Heart right ventricle (tissue), 16 donors: ENCODE measurements at regions not wholly inside any gene's neighbourhood (a gene's known extent, or its start where the extent isn't known, plus 50 kb on each side); places are given as distances from the start of the nearest gene placed in this dataset.

ENCODE experiments used
- ATAC-seq, 8 donors: fragments of 200-7000 bp; cut with Tn5 transposase; one replicate each; pipeline ENCODE4 v1.9.1; 2020; ENCODE audit warnings: mild to moderate bottlenecking in 8 of 8, moderate library complexity in 8 of 8, moderate number of reproducible peaks in 1 of 8
- DNase-seq, 2 donors: peaks; one replicate each; pipeline ENCODE4 v3.0.0-alpha.2; 2020
- H3K27ac ChIP-seq, 10 donors: fragments of 200-600 bp; sonication (generic) in 2 of 10; one replicate each; pipeline versions ENCODE4 v1.5.0 to v1.8.0; 2020 to 2022; ENCODE audit warnings: mild to moderate bottlenecking in 3 of 10
- H3K27me3 ChIP-seq, 7 donors: fragments of 200-600 bp; one replicate each; pipeline ENCODE4 v1.8.0; 2021 to 2022; ENCODE audit warnings: mild to moderate bottlenecking in 2 of 7
- H3K36me3 ChIP-seq, 9 donors: fragments of 200-600 bp; sonication (generic) in 1 of 9; one replicate each; pipeline versions ENCODE4 v1.5.0 to v1.8.0; 2020 to 2022; ENCODE audit warnings: mild to moderate bottlenecking in 2 of 9
- H3K4me1 ChIP-seq, 9 donors: fragments of 200-600 bp; sonication (generic) in 1 of 9; one replicate each; pipeline versions ENCODE4 v1.5.0 to v1.8.0; 2020 to 2022; ENCODE audit warnings: mild to moderate bottlenecking in 4 of 9
- H3K4me3 ChIP-seq, 10 donors: fragments of 200-600 bp; sonication (generic) in 2 of 10; one replicate each; pipeline versions ENCODE4 v1.5.0 to v1.8.0; 2020 to 2022; ENCODE audit warnings: mild to moderate bottlenecking in 7 of 10, moderate library complexity in 2 of 10
- H3K9me3 ChIP-seq, 11 donors: fragments of 200-600 bp in 10 of 11; sonication (generic) in 2 of 11; one replicate each; pipeline versions ENCODE4 v1.5.0 to v1.8.0; 2013 to 2022; ENCODE audit warnings: mild to moderate bottlenecking in 2 of 11, control low read depth in 1 of 11, moderate library complexity in 1 of 11
- WGBS, 2 donors: extraction: QIAGEN DNeasy Blood & Tissue Kit; methylation state at CpG; one replicate each; pipeline ENCODE4 v1.1.7; 2013; ENCODE audit warnings: inconsistent platforms in 1 of 2; 5-methylcytosine and 5-hydroxymethylcytosine counted together
- intact Hi-C, 10 donors: fragments of 100-400 bp; cut with DNase I; formaldehyde crosslinking; loops; one replicate each; pipeline versions ENCODE4 v1.11.1 to v1.14.2; 2022
- TF ChIP-seq, protein P1 (sequence below), 9 donors: fragments of 200-600 bp; sonication (generic) in 2 of 9; IDR thresholded peaks; one replicate each; pipeline versions ENCODE4 v1.5.0 to v1.8.0; 2021 to 2022; ENCODE audit warnings: antibody characterized with exemption in 9 of 9, mild to moderate bottlenecking in 5 of 9, moderate library complexity in 1 of 9
- donor health status: Arrhythmogenic right ventricular cardiomyopathy.
- donor health status: ischemic (EF 13 %, LVEDD 7.1; RV severe dilation, severe dysfunction).
- donor health status: healthy with polysubstance abuse.
- donor health status: DM: no; HTN: yes; CAD: no.
- donor health status: DM: no; HTN: no; CAD: no.
- donor health status: ischemic (EF 25% LVEDD 6.9; RV normal size, moderate dysfunction).
- donor health status: ischemic (EF 25% LVEDD 5.7; RV mildly dilated, moderate dysfunction).
- donor health status: healthy.
- donor health status: DM: yes; HTN: yes; CAD: no.
- donor health status: Ischemic cardiomyopathy.
- donor health status: ischemic (EF 35%, LVEDD 5.7; RV mildly dilated, moderate dysfunction).
- donor health status: nonischemic (EF 11% LVEDD 7.7; RV severe dilation, severe dysfunction).
- donor health status: DM: yes; HTN: yes; CAD: no.
- donor health status: PGD.
- donor health status: ischemic (EF 29% LVEDD 5.4; RV normal size, mild dysfunction).
- donor health status: nonischemic (EF 23%, LVEDD 6.1; RV moderate dilation, normal function).

DNA sequence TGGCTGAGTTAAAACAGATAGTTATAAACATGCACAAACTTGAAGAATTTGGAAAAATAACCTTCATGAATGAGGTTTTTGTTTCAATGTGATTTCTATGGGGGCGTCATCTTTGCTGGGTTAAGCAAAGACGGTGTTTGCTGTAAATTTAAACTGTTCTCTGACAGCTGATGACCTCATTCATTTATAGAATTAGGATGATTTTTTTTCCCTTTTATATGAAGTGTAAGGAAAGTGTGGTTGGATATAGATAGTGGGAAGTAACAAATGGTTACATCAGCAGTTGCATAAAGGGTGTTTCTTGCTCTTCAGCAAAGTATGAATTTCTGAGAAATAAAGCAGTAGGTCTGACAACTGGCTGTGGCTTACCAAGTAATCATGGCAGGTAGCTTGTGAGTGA is 137.2 kb upstream of the CENPW start:
- Histone ChIP-seq H3K27me3 (no peaks in the 10 kb centered on the region), H3K9me3 (no peaks in the 10 kb centered on the region), H3K4me1 (no peaks in the 10 kb centered on the region), H3K4me3 (no peak overlapping the region), H3K36me3 (no peaks in the 10 kb centered on the region), H3K27ac (no peak overlapping the region)
- TF ChIP-seq, protein P1, sequence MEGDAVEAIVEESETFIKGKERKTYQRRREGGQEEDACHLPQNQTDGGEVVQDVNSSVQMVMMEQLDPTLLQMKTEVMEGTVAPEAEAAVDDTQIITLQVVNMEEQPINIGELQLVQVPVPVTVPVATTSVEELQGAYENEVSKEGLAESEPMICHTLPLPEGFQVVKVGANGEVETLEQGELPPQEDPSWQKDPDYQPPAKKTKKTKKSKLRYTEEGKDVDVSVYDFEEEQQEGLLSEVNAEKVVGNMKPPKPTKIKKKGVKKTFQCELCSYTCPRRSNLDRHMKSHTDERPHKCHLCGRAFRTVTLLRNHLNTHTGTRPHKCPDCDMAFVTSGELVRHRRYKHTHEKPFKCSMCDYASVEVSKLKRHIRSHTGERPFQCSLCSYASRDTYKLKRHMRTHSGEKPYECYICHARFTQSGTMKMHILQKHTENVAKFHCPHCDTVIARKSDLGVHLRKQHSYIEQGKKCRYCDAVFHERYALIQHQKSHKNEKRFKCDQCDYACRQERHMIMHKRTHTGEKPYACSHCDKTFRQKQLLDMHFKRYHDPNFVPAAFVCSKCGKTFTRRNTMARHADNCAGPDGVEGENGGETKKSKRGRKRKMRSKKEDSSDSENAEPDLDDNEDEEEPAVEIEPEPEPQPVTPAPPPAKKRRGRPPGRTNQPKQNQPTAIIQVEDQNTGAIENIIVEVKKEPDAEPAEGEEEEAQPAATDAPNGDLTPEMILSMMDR (IDR thresholded peaks at IDR 0.05), result no peak
- no peak for DNase-seq
- WGBS, 2 donors, result 80% methylated on average over 2 of the region's 2 CpGs
- intact Hi-C loops, result no loop called here
- no peak for ATAC-seq

DNA sequence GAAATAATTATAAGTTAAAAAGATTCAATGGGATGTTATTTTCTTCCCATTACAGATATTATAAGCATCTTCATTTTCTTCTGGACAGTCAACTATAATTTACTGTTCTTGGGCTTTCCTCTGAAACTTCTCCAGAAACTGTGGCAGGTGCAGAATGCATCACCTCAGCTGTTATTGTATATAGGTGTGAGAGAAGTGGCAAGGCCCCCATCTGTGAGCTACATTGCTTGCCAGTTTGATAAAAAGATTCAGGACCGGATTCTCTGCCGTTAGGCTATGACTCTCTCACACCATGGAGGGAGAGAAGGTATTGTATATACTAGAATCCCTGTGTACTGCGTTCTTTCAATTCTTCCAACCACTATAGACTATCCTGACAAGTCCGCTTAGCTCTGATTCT is 135.8 kb upstream of the CENPW start:
- Histone ChIP-seq H3K4me1 (no peaks in the 10 kb centered on the region), H3K4me3 (no peak overlapping the region), H3K9me3 (no peaks in the 10 kb centered on the region), H3K36me3 (no peaks in the 10 kb centered on the region), H3K27ac (no peak overlapping the region), H3K27me3 (no peaks in the 10 kb centered on the region)
- intact Hi-C loops, result no loop called here
- no peak for DNase-seq
- TF ChIP-seq, protein P1 (IDR thresholded peaks at IDR 0.05), result no peak
- WGBS, 2 donors, result 91 to 92% methylated on average over 4 of the region's 4 CpGs
- ATAC-seq, result no peak

DNA sequence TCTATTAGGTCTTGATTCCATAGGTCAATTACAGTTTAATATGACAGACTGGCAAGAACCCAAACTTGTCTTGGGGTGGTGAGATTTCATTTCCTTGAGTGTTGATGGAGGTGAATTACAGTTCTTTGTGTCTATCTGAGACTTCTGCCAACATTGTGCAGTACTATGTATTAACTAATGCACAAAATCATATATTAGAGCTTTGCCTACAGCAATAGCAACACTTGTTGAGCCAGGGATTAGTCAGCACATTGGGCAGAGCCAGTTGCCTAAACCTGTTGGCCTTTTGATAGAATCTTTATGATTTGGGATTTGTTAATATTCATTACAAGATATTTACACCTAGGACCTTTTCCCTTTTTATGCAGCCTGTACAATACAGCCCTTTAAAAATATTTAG is 135.3 kb upstream of the CENPW start:
- H3K9me3 ChIP-seq, result no peaks in the 10 kb centered on the region
- no peak for ATAC-seq
- no peak overlapping the region for H3K4me3 ChIP-seq
- no peak overlapping the region for H3K27ac ChIP-seq
- no peaks in the 10 kb centered on the region for H3K27me3 ChIP-seq
- H3K4me1 ChIP-seq, result no peaks in the 10 kb centered on the region
- TF ChIP-seq, protein P1 (IDR thresholded peaks at IDR 0.05), result no peak
- no peaks in the 10 kb centered on the region for H3K36me3 ChIP-seq
- intact Hi-C loops, result no loop called here
- no peak for DNase-seq

DNA sequence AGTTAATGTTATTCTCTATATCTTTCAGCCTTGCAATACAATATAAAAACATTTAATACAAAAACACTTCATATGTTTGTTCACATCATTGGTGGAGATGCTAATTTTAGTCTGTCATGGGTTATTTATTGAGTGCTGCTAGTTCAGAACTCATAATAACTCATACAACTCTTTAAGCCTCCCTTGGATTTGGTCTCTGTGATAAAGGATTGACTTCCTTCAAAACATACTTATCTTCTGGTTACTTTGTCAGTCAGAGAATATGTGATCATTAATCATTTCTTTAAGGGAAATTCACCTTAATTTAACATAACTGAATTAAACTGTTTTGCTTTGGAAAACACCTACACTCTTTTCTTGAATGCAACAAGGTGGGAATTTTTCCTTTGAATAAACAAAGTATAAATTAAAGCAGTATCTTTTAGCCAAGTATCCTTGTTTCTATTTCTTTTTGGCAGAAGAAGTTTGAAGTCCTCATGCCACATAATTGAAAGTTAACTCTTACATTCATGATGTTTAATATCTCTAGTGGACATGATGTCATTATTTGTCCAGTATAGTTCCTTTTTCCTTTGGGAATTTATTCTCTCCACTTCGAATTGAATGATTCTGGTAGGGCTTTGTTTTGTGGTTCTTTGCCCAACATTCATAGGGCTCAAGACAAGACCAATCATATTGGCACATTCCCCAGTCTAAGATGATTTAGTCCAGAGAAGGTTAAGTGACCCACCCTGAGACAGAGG is 133.2 kb upstream of the CENPW start:
- TF ChIP-seq, protein P1 (IDR thresholded peaks at IDR 0.05), result no peak
- DNase-seq (no peak), ATAC-seq (no peak)
- Histone ChIP-seq H3K36me3 (no peaks in the 10 kb centered on the region), H3K27ac (no peak overlapping the region), H3K27me3 (no peaks in the 10 kb centered on the region), H3K4me3 (no peak overlapping the region), H3K9me3 (no peaks in the 10 kb centered on the region), H3K4me1 (no peaks in the 10 kb centered on the region)
- WGBS, 2 donors, result 15 to 35% methylated on average over 1 of the region's 1 CpG
- intact Hi-C loops, result no loop called here
